Hepatocyte (in vitro differentiated cells): ENCODE measurements at regions not wholly inside any gene's neighbourhood (a gene's known extent, or its start where the extent isn't known, plus 50 kb on each side); places are given as distances from the start of the nearest gene placed in this dataset.

ENCODE experiments used
- EZH2phosphoT487 ChIP-seq: fragments of 200-600 bp; sonication (generic); IDR thresholded peaks from one replicate; pipeline ENCODE4 v1.6.1; 2018; ENCODE audit warnings: antibody characterized with exemption, mild to moderate bottlenecking, low read depth, moderate library complexity; ENCODE audit not compliant: unreplicated experiment, severe bottlenecking
- TF ChIP-seq, protein P1 (sequence below): fragments of 200-600 bp; sonication (generic); IDR thresholded peaks from 2 replicates; pipeline ENCODE4 v1.5.1; 2016; ENCODE audit warnings: antibody characterized with exemption, mild to moderate bottlenecking; ENCODE audit not compliant: poor library complexity

DNA sequence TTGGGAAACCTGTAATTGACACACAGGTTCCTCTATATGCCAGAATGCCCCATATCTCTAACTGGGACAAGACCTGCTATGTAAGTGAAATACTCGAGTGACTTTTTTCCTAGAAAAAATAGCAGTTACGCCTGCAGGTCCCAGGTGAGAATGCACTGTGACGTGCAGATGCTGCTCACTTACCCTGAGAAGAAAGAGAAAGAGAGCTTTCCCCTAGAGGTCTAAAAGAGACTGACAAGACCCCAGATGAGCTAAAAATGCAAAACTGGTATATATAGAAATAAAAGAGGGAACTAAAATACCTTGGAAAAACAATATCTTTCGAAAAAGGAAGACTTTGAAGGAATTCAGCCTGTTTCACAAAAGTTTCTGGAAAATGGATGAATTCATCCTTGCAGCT is 383.0 kb upstream of the DCC start:
- TF ChIP-seq, protein P1, sequence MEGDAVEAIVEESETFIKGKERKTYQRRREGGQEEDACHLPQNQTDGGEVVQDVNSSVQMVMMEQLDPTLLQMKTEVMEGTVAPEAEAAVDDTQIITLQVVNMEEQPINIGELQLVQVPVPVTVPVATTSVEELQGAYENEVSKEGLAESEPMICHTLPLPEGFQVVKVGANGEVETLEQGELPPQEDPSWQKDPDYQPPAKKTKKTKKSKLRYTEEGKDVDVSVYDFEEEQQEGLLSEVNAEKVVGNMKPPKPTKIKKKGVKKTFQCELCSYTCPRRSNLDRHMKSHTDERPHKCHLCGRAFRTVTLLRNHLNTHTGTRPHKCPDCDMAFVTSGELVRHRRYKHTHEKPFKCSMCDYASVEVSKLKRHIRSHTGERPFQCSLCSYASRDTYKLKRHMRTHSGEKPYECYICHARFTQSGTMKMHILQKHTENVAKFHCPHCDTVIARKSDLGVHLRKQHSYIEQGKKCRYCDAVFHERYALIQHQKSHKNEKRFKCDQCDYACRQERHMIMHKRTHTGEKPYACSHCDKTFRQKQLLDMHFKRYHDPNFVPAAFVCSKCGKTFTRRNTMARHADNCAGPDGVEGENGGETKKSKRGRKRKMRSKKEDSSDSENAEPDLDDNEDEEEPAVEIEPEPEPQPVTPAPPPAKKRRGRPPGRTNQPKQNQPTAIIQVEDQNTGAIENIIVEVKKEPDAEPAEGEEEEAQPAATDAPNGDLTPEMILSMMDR = no peak
- TF ChIP-seq EZH2phosphoT487 = no peak
